HCT116 (cell line): ENCODE measurements at regions not wholly inside any gene's neighbourhood (a gene's known extent, or its start where the extent isn't known, plus 50 kb on each side); places are given as distances from the start of the nearest gene placed in this dataset.

ENCODE experiments used
- ATAC-seq: fragments of 200-7000 bp; cut with Tn5 transposase; 2 replicates; pipeline ENCODE4 v1.9.1; 2020; ENCODE audit warnings: mild to moderate bottlenecking, moderate library complexity
- BruUV-seq: library from RNA; stranded (reverse); fragments of 400-500 nt; replicated peaks from 2 replicates; lab custom pipeline; 2021; lab: Mats Ljungman, UMichigan
- CTCF ChIA-PET: fragments of 300-600 bp; sonication (Branson Sonifier 250); formaldehyde crosslinking; loops from one replicate; lab custom pipeline; 2021; ENCODE audit warnings: antibody characterized with exemption; lab: Charles Lee
- POLR2A ChIA-PET: fragments of 300-600, 350-600 bp; sonication (Branson Sonifier 250); formaldehyde crosslinking; loops from one replicate; lab custom pipeline; 2021; ENCODE audit warnings: antibody characterized with exemption; lab: Charles Lee
- RAD21 ChIA-PET, 2 experiments: fragments of 300-600 bp; sonication (Branson Sonifier 250); formaldehyde crosslinking; loops; one replicate each; lab custom pipeline; 2023; ENCODE audit warnings: low total read pairs in 2 of 2; ENCODE audit not compliant: uncharacterized antibody in 2 of 2, unreplicated experiment in 2 of 2, low non-redundant PET in 1 of 2; lab: Charles Lee
- DNase-seq: peaks from one replicate; pipeline ENCODE4 v3.0.0-alpha.2; 2010; ENCODE audit warnings: low read depth, low spot score
- H2AFZ ChIP-seq: fragments of 200-600 bp; shearing (Covaris generic), sonication (generic); 2 replicates; pipeline ENCODE4 v1.6.1; 2017; ENCODE audit warnings: low read depth, mixed run types, mixed read lengths, antibody characterized with exemption, low read length; ENCODE audit not compliant: poor library complexity, severe bottlenecking
- H3K27ac ChIP-seq: 2 replicates; pipeline ENCODE4 v1.5.1; 2012; ENCODE audit warnings: low read depth, low read length
- H3K27me3 ChIP-seq: fragments of 200-600 bp; sonication (generic); 2 replicates; pipeline ENCODE4 v1.6.1; 2016; ENCODE audit warnings: mixed run types, low read length, mixed read lengths; ENCODE audit not compliant: insufficient read depth
- H3K36me3 ChIP-seq, 2 experiments: fragments of 200-500 bp in 1 of 2; fragments of 200-600 bp in 1 of 2; sonication (Bioruptor generic) in 1 of 2; sonication (generic) in 1 of 2; 2 replicates each; pipeline versions ENCODE4 v1.5.1 to v1.6.1; 2014 to 2016; ENCODE audit warnings: low read length in 2 of 2, inconsistent platforms in 1 of 2, mixed read lengths in 1 of 2, mixed run types in 1 of 2; ENCODE audit not compliant: insufficient read depth in 2 of 2, control insufficient read depth in 1 of 2
- H3K4me1 ChIP-seq, 2 experiments: fragments of 200-600 bp in 1 of 2; sonication (generic) in 1 of 2; 2 replicates each; pipeline versions ENCODE4 v1.5.1 to v1.6.1; 2012 to 2017; ENCODE audit warnings: low read length in 2 of 2, inconsistent platforms in 1 of 2, mild to moderate bottlenecking in 1 of 2, mixed read lengths in 1 of 2, mixed run types in 1 of 2, moderate library complexity in 1 of 2; ENCODE audit not compliant: insufficient read depth in 2 of 2, control insufficient read depth in 1 of 2
- H3K4me2 ChIP-seq: fragments of 200-600 bp; sonication (generic); 2 replicates; pipeline ENCODE4 v1.6.1; 2017; ENCODE audit warnings: mixed run types, low read length, mixed read lengths
- H3K4me3 ChIP-seq, 2 experiments: fragments of 200-600 bp in 1 of 2; sonication (generic) in 1 of 2; replicated peaks in 1 of 2; 2 replicates each; pipeline ENCODE4 v1.5.1; 2011 to 2016; ENCODE audit warnings: low read length in 2 of 2, control low read depth in 1 of 2, low read depth in 1 of 2, mild to moderate bottlenecking in 1 of 2, mixed read lengths in 1 of 2, mixed run types in 1 of 2
- H3K79me2 ChIP-seq: fragments of 200-600 bp; sonication (generic); 2 replicates; pipeline ENCODE4 v1.6.1; 2017; ENCODE audit warnings: mild to moderate bottlenecking, mixed run types, low read length, moderate library complexity, mixed read lengths; ENCODE audit not compliant: insufficient read depth
- H3K9ac ChIP-seq: fragments of 200-600 bp; sonication (generic); 2 replicates; pipeline ENCODE4 v1.6.1; 2016; ENCODE audit warnings: low read length, mixed read lengths
- H3K9me2 ChIP-seq: fragments of 200-600 bp; sonication (generic), shearing (Covaris generic); 2 replicates; pipeline ENCODE4 v1.6.1; 2017; ENCODE audit warnings: mixed run types, mild to moderate bottlenecking, moderate library complexity; ENCODE audit not compliant: insufficient read depth
- H3K9me3 ChIP-seq, 2 experiments: fragments of 200-500 bp in 1 of 2; fragments of 200-600 bp in 1 of 2; sonication (Bioruptor generic) in 1 of 2; sonication (generic) in 1 of 2; 2 replicates each; pipeline ENCODE4 v1.6.1; 2014 to 2017; ENCODE audit warnings: low read length in 2 of 2, mixed read lengths in 2 of 2, inconsistent platforms in 1 of 2, low read depth in 1 of 2, mild to moderate bottlenecking in 1 of 2, mixed run types in 1 of 2, moderate library complexity in 1 of 2; ENCODE audit not compliant: control insufficient read depth in 1 of 2, insufficient read depth in 1 of 2
- H4K20me1 ChIP-seq: fragments of 200-600 bp; sonication (generic), shearing (Covaris generic); 2 replicates; pipeline ENCODE4 v1.6.1; 2017; ENCODE audit warnings: mixed run types, mild to moderate bottlenecking, moderate library complexity; ENCODE audit not compliant: insufficient read depth
- EZH2phosphoT487 ChIP-seq: fragments of 200-600 bp; IDR thresholded peaks from 2 replicates; pipeline ENCODE4 v1.6.1; 2018; ENCODE audit warnings: antibody characterized with exemption, borderline replicate concordance
- MAX ChIP-seq: IDR thresholded peaks from 2 replicates; pipeline ENCODE4 v1.6.1; 2012
- RAD21 ChIP-seq: IDR thresholded peaks from 2 replicates; pipeline ENCODE4 v1.6.1; 2012; ENCODE audit warnings: low read depth, mild to moderate bottlenecking
- TCF7L2 ChIP-seq: IDR thresholded peaks from 2 replicates; pipeline ENCODE4 v1.7.0; 2011; ENCODE audit warnings: borderline replicate concordance, inconsistent platforms; ENCODE audit not compliant: insufficient read depth, insufficient read length; ENCODE audit errors: extremely low read depth
- ZBTB33 ChIP-seq: IDR thresholded peaks from 2 replicates; pipeline ENCODE4 v1.6.1; 2011; ENCODE audit warnings: mild to moderate bottlenecking, low read length, moderate library complexity; ENCODE audit not compliant: insufficient replicate concordance; ENCODE audit errors: extremely low read depth
- ZFX ChIP-seq: fragments of 450-650 bp; IDR thresholded peaks from 2 replicates; pipeline ENCODE4 v1.6.1; 2017
- intact Hi-C: fragments of 100-400 bp; cut with micrococcal nuclease; formaldehyde crosslinking; loops from 2 replicates; pipeline ENCODE4 v1.10.0; 2022

- CTCF ChIA-PET, result no interaction called here
- H3K4me2 ChIP-seq, result 0 out of 2 replicates have a peak overlapping the region, but pooled peaks have one; percentile 8
Observed at GRCh38 chr10:110388687-110389052, 84.0 kb upstream of the SMNDC1 start.

GRCh38 chr10:110389255-110389654, 84.5 kb upstream of the SMNDC1 start:
- Histone ChIP-seq H3K4me3 (no peak overlapping the region), H4K20me1 (no peaks in the 10 kb centered on the region), H2AFZ (no peak overlapping the region), H3K36me3 (no peaks in the 10 kb centered on the region), H3K9ac (no peak overlapping the region), H3K4me1 (peaks cover 12 to 30% of the 10 kb centered on the region in 2 experiments; a peak in 3 of 4 replicates), H3K27me3 (no peaks in the 10 kb centered on the region), H3K9me2 (no peaks in the 10 kb centered on the region), H3K79me2 (no peaks in the 10 kb centered on the region), H3K9me3 (no peaks in the 10 kb centered on the region), H3K27ac (no peak overlapping the region), H3K4me2 (no peak overlapping the region)
- ATAC-seq (no peak), DNase-seq (no peak)
- BruUV-seq, result no TSS peak
- RAD21 ChIA-PET, result no interaction called here
- CTCF ChIA-PET, result no interaction called here
- POLR2A ChIA-PET, result no interaction called here
- intact Hi-C loops, result no loop called here
- TF ChIP-seq EZH2phosphoT487 (no peak), ZFX (no peak), RAD21 (no peak), ZBTB33 (no peak), TCF7L2 (no peak)

More at GRCh38 chr10:110388687-110389052, 84.0 kb upstream of the SMNDC1 start:
- Histone ChIP-seq H2AFZ (no peak overlapping the region), H3K9ac (no peak overlapping the region), H3K9me2 (no peaks in the 10 kb centered on the region), H3K4me3 (no peak overlapping the region), H3K36me3 (no peaks in the 10 kb centered on the region), H3K9me3 (no peaks in the 10 kb centered on the region), H3K79me2 (no peaks in the 10 kb centered on the region), H4K20me1 (no peaks in the 10 kb centered on the region), H3K27me3 (no peaks in the 10 kb centered on the region), H3K27ac (no peak overlapping the region), H3K4me1 (peaks cover 12 to 27% of the 10 kb centered on the region in 2 experiments; a peak in 3 of 4 replicates)
- TF ChIP-seq EZH2phosphoT487, result no peak
- TF ChIP-seq MAX, result no peak
- no peak for DNase-seq
- BruUV-seq, result no TSS peak
- intact Hi-C loops, result no loop called here
- ATAC-seq, result no peak
- POLR2A ChIA-PET, result interaction anchor here (1.2 kb wide), 1 partner anchor 113 kb away, joined by 3 read pairs; no protein-coding TSS in a partner anchor
- RAD21 ChIA-PET, result no interaction called here
